ENCODE measurements at regions not wholly inside any gene's neighbourhood (a gene's known extent, or its start where the extent isn't known, plus 50 kb on each side); places are given as distances from the start of the nearest gene placed in this dataset.

DNA sequence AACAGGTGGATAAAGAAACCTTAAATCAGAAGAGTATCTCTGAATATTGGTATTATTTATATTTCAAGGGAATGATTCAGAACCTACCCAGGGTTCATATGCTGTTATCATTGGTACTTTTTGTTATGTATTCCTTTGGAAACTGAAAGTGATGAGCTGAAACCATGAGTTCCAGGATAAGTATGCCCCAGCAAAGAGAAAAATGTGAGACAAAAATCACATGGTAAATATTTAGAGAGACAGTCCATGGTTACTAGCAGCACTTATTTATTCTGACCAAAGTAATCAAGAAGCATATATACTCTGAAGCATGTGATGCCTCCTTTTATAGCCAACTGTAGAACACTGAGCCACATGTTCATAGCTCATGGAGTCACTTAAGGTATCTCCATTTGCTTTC lies 277.7 kb downstream of the ARAP2 start:
- intact Hi-C loops (cut with micrococcal nuclease; ENCODE audit: unreplicated experiment) = no loop called here
- POLR2A ChIA-PET = no interaction called here
- CTCF ChIA-PET = no interaction called here

DNA sequence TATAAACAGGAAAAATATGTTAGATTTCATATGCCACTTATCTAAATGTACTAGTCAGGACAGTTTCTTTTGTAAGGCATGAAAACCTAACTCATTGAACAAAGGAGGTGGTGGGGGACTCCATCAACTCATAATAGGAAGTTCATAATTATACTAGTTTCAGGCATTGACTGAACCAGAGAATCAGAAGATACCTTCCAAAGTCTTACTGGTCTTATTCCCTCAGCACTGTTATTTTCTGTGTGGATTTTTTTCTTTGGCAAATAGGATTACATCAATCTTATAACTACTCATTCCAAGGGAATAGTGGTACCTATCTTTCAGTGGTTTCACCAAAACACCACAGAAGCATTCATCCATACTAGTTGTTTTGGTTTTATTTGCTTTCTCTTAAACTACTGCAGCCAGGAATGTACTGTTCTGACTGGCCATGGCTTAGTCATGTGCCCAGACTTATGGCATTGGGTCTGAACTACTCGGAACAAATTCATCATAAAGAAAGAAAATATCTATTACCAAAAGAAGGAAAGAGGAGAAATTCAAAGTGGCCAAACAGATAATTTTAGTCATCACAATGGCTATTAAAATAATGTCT lies 273.9 kb downstream of the ARAP2 start:
- TF ChIP-seq, protein P1, sequence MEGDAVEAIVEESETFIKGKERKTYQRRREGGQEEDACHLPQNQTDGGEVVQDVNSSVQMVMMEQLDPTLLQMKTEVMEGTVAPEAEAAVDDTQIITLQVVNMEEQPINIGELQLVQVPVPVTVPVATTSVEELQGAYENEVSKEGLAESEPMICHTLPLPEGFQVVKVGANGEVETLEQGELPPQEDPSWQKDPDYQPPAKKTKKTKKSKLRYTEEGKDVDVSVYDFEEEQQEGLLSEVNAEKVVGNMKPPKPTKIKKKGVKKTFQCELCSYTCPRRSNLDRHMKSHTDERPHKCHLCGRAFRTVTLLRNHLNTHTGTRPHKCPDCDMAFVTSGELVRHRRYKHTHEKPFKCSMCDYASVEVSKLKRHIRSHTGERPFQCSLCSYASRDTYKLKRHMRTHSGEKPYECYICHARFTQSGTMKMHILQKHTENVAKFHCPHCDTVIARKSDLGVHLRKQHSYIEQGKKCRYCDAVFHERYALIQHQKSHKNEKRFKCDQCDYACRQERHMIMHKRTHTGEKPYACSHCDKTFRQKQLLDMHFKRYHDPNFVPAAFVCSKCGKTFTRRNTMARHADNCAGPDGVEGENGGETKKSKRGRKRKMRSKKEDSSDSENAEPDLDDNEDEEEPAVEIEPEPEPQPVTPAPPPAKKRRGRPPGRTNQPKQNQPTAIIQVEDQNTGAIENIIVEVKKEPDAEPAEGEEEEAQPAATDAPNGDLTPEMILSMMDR (IDR thresholded peaks at IDR 0.05) = no peak
- TF ChIP-seq SIN3A (IDR thresholded peaks at IDR 0.05; ENCODE audit: borderline replicate concordance, insufficient read depth, low read depth, low read length) (no peak), TCF7L2 (IDR thresholded peaks at IDR 0.05; ENCODE audit: low read depth, low read length) (no peak), POLR2AphosphoS5 (IDR thresholded peaks at IDR 0.05; ENCODE audit: low read depth, low read length) (no peak)
- TF ChIP-seq, protein P2, sequence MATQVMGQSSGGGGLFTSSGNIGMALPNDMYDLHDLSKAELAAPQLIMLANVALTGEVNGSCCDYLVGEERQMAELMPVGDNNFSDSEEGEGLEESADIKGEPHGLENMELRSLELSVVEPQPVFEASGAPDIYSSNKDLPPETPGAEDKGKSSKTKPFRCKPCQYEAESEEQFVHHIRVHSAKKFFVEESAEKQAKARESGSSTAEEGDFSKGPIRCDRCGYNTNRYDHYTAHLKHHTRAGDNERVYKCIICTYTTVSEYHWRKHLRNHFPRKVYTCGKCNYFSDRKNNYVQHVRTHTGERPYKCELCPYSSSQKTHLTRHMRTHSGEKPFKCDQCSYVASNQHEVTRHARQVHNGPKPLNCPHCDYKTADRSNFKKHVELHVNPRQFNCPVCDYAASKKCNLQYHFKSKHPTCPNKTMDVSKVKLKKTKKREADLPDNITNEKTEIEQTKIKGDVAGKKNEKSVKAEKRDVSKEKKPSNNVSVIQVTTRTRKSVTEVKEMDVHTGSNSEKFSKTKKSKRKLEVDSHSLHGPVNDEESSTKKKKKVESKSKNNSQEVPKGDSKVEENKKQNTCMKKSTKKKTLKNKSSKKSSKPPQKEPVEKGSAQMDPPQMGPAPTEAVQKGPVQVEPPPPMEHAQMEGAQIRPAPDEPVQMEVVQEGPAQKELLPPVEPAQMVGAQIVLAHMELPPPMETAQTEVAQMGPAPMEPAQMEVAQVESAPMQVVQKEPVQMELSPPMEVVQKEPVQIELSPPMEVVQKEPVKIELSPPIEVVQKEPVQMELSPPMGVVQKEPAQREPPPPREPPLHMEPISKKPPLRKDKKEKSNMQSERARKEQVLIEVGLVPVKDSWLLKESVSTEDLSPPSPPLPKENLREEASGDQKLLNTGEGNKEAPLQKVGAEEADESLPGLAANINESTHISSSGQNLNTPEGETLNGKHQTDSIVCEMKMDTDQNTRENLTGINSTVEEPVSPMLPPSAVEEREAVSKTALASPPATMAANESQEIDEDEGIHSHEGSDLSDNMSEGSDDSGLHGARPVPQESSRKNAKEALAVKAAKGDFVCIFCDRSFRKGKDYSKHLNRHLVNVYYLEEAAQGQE (IDR thresholded peaks at IDR 0.05; ENCODE audit: insufficient read depth in 1 of 2, low read depth in 2 of 2, low read length in 1 of 2) = no peak
- no peaks in the 10 kb centered on the region for H3K9me3 ChIP-seq (ENCODE audit: control insufficient read depth, insufficient read depth, low read depth, low read length)
- no TSS peak for BruUV-seq (replicated peaks)
- ATAC-seq = no peak
- ChIA-PET POLR2A (no interaction called here), CTCF (no interaction called here)
- in situ Hi-C loops (cut with HindIII; ENCODE audit: low pct_unique_long_range_greater_than_20kb, low sequenced_read_pairs) = no loop called here
- H3K36me3 ChIP-seq (ENCODE audit: control insufficient read depth, insufficient read depth, low read length) = no peaks in the 10 kb centered on the region
- no peaks in the 10 kb centered on the region for H3K4me1 ChIP-seq (ENCODE audit: control insufficient read depth, insufficient read depth, low read length)
- no peak for DNase-seq (ENCODE audit: low read depth, low spot score)
- intact Hi-C loops (cut with micrococcal nuclease; ENCODE audit: unreplicated experiment) = no loop called here
- H3K27ac ChIP-seq (ENCODE audit: low read length) = no peak overlapping the region
- H3K4me3 ChIP-seq (ENCODE audit: low read depth in 2 of 2, low read length in 2 of 2) = no peak overlapping the region
- no peaks in the 10 kb centered on the region for H3K27me3 ChIP-seq (ENCODE audit: control insufficient read depth, insufficient read depth, low read length)

More for the DNA sequence above, 277.7 kb downstream of the ARAP2 start:
- Histone ChIP-seq H3K36me3 (ENCODE audit: control insufficient read depth, insufficient read depth, low read length) (no peaks in the 10 kb centered on the region), H3K4me1 (ENCODE audit: control insufficient read depth, insufficient read depth, low read length) (no peaks in the 10 kb centered on the region), H3K9me3 (ENCODE audit: control insufficient read depth, insufficient read depth, low read depth, low read length) (no peaks in the 10 kb centered on the region), H3K27me3 (ENCODE audit: control insufficient read depth, insufficient read depth, low read length) (no peaks in the 10 kb centered on the region), H3K27ac (ENCODE audit: low read length) (no peak overlapping the region), H3K4me3 (ENCODE audit: low read depth in 2 of 2, low read length in 2 of 2) (no peak overlapping the region)
- no peak for TF ChIP-seq SIN3A (IDR thresholded peaks at IDR 0.05; ENCODE audit: borderline replicate concordance, insufficient read depth, low read depth, low read length)
- no peak for TF ChIP-seq TCF7L2 (IDR thresholded peaks at IDR 0.05; ENCODE audit: low read depth, low read length)
- no peak for TF ChIP-seq POLR2AphosphoS5 (IDR thresholded peaks at IDR 0.05; ENCODE audit: low read depth, low read length)
- TF ChIP-seq, protein P2 (IDR thresholded peaks at IDR 0.05; ENCODE audit: insufficient read depth in 1 of 2, low read depth in 2 of 2, low read length in 1 of 2) = no peak
- TF ChIP-seq, protein P1 (IDR thresholded peaks at IDR 0.05) = no peak
- BruUV-seq (replicated peaks) = no TSS peak
- ATAC-seq (no peak), DNase-seq (ENCODE audit: low read depth, low spot score) (no peak)
- in situ Hi-C loops (cut with HindIII; ENCODE audit: low pct_unique_long_range_greater_than_20kb, low sequenced_read_pairs) = no loop called here

All from Panc1 (cell line).